Heart left ventricle (tissue), 13 donors: ENCODE measurements at regions not wholly inside any gene's neighbourhood (a gene's known extent, or its start where the extent isn't known, plus 50 kb on each side); places are given as distances from the start of the nearest gene placed in this dataset.

ENCODE experiments used
- POLR2A ChIP-seq, 2 donors: fragments of 450-650 bp; IDR thresholded peaks; one replicate each; pipeline ENCODE4 v1.6.1; 2017; ENCODE audit warnings: antibody characterized with exemption in 2 of 2, mild to moderate bottlenecking in 2 of 2, moderate library complexity in 2 of 2
- TF ChIP-seq, protein P1 (sequence below), 12 donors: fragments of 200-600 bp; sonication (generic) in 4 of 12; IDR thresholded peaks; one replicate each; pipeline versions ENCODE4 v1.5.0 to v1.8.0; 2018 to 2022; ENCODE audit warnings: antibody characterized with exemption in 12 of 12, mild to moderate bottlenecking in 5 of 12
- donor health status: ischemic (EF 13 %, LVEDD 7.1; RV severe dilation, severe dysfunction).
- donor health status: DM: no; HTN: yes; CAD: no.
- donor health status: DM: no; HTN: no; CAD: no.
- donor health status: ischemic (EF 25% LVEDD 6.9; RV normal size, moderate dysfunction).
- donor health status: ischemic (EF 25% LVEDD 5.7; RV mildly dilated, moderate dysfunction).
- donor health status: ischemic (EF 35%, LVEDD 5.7; RV mildly dilated, moderate dysfunction).
- donor health status: nonischemic (EF 11% LVEDD 7.7; RV severe dilation, severe dysfunction).
- donor health status: DM: yes; HTN: yes; CAD: no.
- donor health status: PGD.
- donor health status: ischemic (EF 29% LVEDD 5.4; RV normal size, mild dysfunction).
- donor health status: nonischemic (EF 23%, LVEDD 6.1; RV moderate dilation, normal function).

DNA sequence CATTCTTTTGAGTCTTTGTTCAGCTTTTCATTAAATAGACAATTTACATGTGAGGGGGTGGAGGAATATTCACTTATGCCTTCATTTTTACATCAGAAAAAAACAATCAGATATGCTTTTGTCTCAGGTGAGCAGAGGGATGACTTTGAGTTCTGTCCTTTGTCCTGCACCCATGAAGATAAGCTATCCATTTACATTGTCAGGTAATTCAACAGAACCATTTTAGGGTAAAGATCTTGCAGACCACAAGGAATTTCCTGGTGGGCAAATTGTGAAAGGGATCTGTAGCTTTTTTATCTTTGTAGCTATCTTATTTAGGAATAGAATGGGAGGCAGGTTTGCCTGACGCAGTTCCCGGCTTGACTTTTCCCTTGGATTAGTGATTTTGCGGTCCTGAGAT lies 242.7 kb upstream of the IRF2BP2 start:
- TF ChIP-seq, protein P1, sequence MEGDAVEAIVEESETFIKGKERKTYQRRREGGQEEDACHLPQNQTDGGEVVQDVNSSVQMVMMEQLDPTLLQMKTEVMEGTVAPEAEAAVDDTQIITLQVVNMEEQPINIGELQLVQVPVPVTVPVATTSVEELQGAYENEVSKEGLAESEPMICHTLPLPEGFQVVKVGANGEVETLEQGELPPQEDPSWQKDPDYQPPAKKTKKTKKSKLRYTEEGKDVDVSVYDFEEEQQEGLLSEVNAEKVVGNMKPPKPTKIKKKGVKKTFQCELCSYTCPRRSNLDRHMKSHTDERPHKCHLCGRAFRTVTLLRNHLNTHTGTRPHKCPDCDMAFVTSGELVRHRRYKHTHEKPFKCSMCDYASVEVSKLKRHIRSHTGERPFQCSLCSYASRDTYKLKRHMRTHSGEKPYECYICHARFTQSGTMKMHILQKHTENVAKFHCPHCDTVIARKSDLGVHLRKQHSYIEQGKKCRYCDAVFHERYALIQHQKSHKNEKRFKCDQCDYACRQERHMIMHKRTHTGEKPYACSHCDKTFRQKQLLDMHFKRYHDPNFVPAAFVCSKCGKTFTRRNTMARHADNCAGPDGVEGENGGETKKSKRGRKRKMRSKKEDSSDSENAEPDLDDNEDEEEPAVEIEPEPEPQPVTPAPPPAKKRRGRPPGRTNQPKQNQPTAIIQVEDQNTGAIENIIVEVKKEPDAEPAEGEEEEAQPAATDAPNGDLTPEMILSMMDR (IDR thresholded peaks at IDR 0.05): no peak
- TF ChIP-seq POLR2A (IDR thresholded peaks at IDR 0.05): no peak
